MM.1S (cell line): ENCODE measurements at regions not wholly inside any gene's neighbourhood (a gene's known extent, or its start where the extent isn't known, plus 50 kb on each side); places are given as distances from the start of the nearest gene placed in this dataset.

Source experiments
- DNase-seq: peaks from one replicate; pipeline ENCODE4 v3.0.0-alpha.2; 2015
- H2AFZ ChIP-seq: fragments of 300-600 bp; sonication (generic); 2 replicates; pipeline ENCODE4 v1.6.0; 2016; ENCODE audit warnings: antibody characterized with exemption, low read length
- H3F3A ChIP-seq: fragments of 300-600 bp; sonication (generic); 2 replicates; pipeline ENCODE4 v1.6.1; 2016; ENCODE audit warnings: mild to moderate bottlenecking, antibody characterized with exemption, low read length, moderate library complexity, mixed read lengths; ENCODE audit not compliant: insufficient read depth
- H3K27ac ChIP-seq: fragments of 300-600 bp; sonication (generic); 2 replicates; pipeline ENCODE4 v1.5.1; 2016; ENCODE audit warnings: mild to moderate bottlenecking, low read length
- H3K27me3 ChIP-seq: fragments of 300-600 bp; sonication (generic); replicated peaks from 2 replicates; pipeline ENCODE4 v1.6.0; 2016; ENCODE audit warnings: low read length; ENCODE audit not compliant: insufficient read depth
- H3K36me3 ChIP-seq: fragments of 300-600 bp; sonication (generic); replicated peaks from 2 replicates; pipeline ENCODE4 v1.6.1; 2016; ENCODE audit warnings: mild to moderate bottlenecking, low read length, mixed read lengths; ENCODE audit not compliant: insufficient read depth
- H3K4me1 ChIP-seq: fragments of 300-600 bp; sonication (generic); 2 replicates; pipeline ENCODE4 v1.6.1; 2016; ENCODE audit warnings: low read length, mixed read lengths
- H3K4me2 ChIP-seq: fragments of 300-600 bp; sonication (generic); 2 replicates; pipeline ENCODE4 v1.6.0; 2016; ENCODE audit warnings: low read depth, low read length
- H3K4me3 ChIP-seq: fragments of 300-600 bp; sonication (generic); 2 replicates; pipeline ENCODE4 v1.5.1; 2016; ENCODE audit warnings: low read length, mixed read lengths
- H3K79me2 ChIP-seq: fragments of 300-600 bp; sonication (generic); 2 replicates; pipeline ENCODE4 v1.6.1; 2016; ENCODE audit warnings: mixed run types, low read length, mixed read lengths
- H3K9ac ChIP-seq: fragments of 300-600 bp; sonication (generic); 2 replicates; pipeline ENCODE4 v1.6.1; 2016; ENCODE audit warnings: low read length, mixed read lengths
- H3K9me2 ChIP-seq: fragments of 300-600 bp; sonication (generic); replicated peaks from 2 replicates; pipeline ENCODE4 v1.6.1; 2016; ENCODE audit warnings: mild to moderate bottlenecking, low read length, mixed read lengths; ENCODE audit not compliant: insufficient read depth
- H3K9me3 ChIP-seq: fragments of 300-600 bp; sonication (generic); replicated peaks from 2 replicates; pipeline ENCODE4 v1.6.1; 2016; ENCODE audit warnings: mild to moderate bottlenecking, low read length, mixed read lengths; ENCODE audit not compliant: insufficient read depth
- H4K20me1 ChIP-seq: fragments of 300-600 bp; sonication (generic); 2 replicates; pipeline ENCODE4 v1.6.1; 2016; ENCODE audit warnings: mild to moderate bottlenecking, low read length, moderate library complexity, mixed read lengths; ENCODE audit not compliant: insufficient read depth
- EZH2 ChIP-seq: fragments of 300-600 bp; sonication (generic); optimal IDR thresholded peaks from 2 replicates; pipeline ENCODE3; 2017; ENCODE audit warnings: low read depth, mild to moderate bottlenecking, antibody characterized with exemption, low read length, mixed read lengths
- EZH2phosphoT487 ChIP-seq: fragments of 300-600 bp; sonication (generic); IDR thresholded peaks from 2 replicates; pipeline ENCODE4 v1.6.1; 2018; ENCODE audit warnings: antibody characterized with exemption, low read length
- TF ChIP-seq, protein P1 (sequence below): fragments of 300-600 bp; sonication (generic); IDR thresholded peaks from 2 replicates; pipeline ENCODE4 v1.5.1; 2016; ENCODE audit warnings: antibody characterized with exemption, low read length, mixed read lengths

DNA sequence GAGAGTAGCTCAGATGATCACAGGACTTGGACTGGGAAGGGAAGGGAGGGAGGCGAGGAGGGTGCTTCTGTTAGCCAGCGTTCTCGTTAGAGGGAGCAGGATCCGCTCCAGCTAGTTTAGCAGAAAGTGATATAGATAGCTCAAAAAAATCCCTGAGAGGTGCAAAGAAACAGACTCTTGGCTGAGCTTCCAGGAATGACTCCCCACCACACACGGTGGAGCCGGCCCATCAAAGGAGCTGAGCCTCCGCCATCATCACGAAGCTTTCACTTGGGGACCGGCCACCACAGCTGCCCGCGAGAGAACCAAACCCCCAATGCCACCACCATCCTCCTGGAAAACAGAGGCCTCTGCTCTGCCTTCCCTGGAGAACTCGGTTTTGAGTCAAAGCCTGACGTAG is 124.6 kb upstream of the BCL2L14 start:
- no peak overlapping the region for H3K27ac ChIP-seq
- H4K20me1 ChIP-seq = no peaks in the 10 kb centered on the region

DNA sequence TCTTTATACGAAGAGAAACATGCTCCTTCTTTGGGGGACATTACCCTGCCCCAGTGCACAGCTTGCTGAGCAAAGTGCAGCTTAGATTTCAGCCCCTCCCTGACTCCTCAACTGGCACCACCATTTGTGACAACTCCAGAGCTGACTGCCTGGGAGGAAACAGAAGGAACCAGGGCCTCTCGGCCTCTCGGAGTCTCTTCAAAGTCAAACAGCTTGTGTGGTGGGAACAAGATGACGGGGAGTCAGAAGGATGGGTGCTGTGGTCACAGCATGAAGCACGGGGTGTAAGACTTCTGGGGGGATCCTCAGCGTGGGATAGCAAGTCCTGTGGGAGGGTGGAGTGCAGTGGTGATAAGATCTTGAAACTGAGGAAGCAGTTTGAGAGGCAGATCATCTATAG is 123.5 kb upstream of the BCL2L14 start:
- Histone ChIP-seq H2AFZ (no peak overlapping the region), H4K20me1 (no peaks in the 10 kb centered on the region), H3K27me3 (no peaks in the 10 kb centered on the region), H3F3A (no peaks in the 10 kb centered on the region), H3K4me3 (no peak overlapping the region), H3K36me3 (no peaks in the 10 kb centered on the region), H3K9me2 (no peaks in the 10 kb centered on the region), H3K27ac (no peak overlapping the region), H3K4me2 (no peak overlapping the region), H3K9me3 (no peaks in the 10 kb centered on the region), H3K79me2 (no peaks in the 10 kb centered on the region), H3K4me1 (no peaks in the 10 kb centered on the region), H3K9ac (no peak overlapping the region)
- no peak for DNase-seq
- TF ChIP-seq, protein P1, sequence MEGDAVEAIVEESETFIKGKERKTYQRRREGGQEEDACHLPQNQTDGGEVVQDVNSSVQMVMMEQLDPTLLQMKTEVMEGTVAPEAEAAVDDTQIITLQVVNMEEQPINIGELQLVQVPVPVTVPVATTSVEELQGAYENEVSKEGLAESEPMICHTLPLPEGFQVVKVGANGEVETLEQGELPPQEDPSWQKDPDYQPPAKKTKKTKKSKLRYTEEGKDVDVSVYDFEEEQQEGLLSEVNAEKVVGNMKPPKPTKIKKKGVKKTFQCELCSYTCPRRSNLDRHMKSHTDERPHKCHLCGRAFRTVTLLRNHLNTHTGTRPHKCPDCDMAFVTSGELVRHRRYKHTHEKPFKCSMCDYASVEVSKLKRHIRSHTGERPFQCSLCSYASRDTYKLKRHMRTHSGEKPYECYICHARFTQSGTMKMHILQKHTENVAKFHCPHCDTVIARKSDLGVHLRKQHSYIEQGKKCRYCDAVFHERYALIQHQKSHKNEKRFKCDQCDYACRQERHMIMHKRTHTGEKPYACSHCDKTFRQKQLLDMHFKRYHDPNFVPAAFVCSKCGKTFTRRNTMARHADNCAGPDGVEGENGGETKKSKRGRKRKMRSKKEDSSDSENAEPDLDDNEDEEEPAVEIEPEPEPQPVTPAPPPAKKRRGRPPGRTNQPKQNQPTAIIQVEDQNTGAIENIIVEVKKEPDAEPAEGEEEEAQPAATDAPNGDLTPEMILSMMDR = no peak
- TF ChIP-seq EZH2 (no peak), EZH2phosphoT487 (no peak)

More for the DNA sequence above, 124.6 kb upstream of the BCL2L14 start:
- no peaks in the 10 kb centered on the region for H3K4me1 ChIP-seq
- no peaks in the 10 kb centered on the region for H3F3A ChIP-seq
- no peak overlapping the region for H3K9ac ChIP-seq
- no peaks in the 10 kb centered on the region for H3K36me3 ChIP-seq
- no peak for DNase-seq
- no peaks in the 10 kb centered on the region for H3K27me3 ChIP-seq
- H3K9me3 ChIP-seq = no peaks in the 10 kb centered on the region
- no peak overlapping the region for H2AFZ ChIP-seq
- no peaks in the 10 kb centered on the region for H3K9me2 ChIP-seq
- H3K4me2 ChIP-seq = no peak overlapping the region
- no peak overlapping the region for H3K4me3 ChIP-seq
- TF ChIP-seq EZH2phosphoT487 (no peak), EZH2 (no peak)
- TF ChIP-seq, protein P1 = no peak
- H3K79me2 ChIP-seq = no peaks in the 10 kb centered on the region

DNA sequence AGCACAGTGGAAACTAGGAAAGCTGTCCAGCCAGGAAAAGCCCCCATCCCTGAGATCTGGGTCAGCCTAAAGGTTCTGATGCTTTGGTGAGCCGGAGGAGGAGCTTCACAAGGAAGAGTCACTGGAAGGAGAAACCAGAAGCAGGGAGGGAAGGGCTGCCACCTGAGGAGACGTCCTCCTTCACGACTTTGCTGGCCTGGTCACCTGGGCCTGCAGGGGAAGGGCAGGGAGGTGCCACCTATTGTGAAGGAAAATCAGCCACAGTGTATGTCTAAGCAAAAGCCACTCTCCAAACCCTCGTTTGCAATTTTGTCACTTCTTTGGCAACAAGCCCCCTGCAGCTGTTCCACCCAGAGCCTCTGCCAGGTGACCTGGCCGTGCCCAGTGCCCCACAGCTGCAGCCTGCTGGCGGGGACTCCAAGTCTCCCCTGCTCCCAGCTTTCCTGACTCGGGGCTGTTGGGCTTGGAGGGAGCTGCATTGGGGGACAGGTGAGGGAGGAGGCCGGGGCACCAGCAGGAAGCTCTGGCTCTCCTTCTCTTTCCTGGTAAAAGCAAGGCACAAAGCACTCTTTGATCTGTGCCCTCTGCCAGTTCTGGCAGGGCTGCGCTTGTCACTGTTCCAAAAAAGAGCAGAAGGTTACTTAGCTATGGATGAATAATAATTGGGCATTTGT is 120.9 kb upstream of the BCL2L14 start:
- Histone ChIP-seq H3K79me2 (no peaks in the 10 kb centered on the region), H3K27me3 (no peaks in the 10 kb centered on the region), H3K27ac (no peak overlapping the region), H3K9ac (no peak overlapping the region), H3K9me3 (no peaks in the 10 kb centered on the region), H4K20me1 (no peaks in the 10 kb centered on the region), H3F3A (no peaks in the 10 kb centered on the region), H3K36me3 (no peaks in the 10 kb centered on the region), H3K9me2 (no peaks in the 10 kb centered on the region), H3K4me3 (no peak overlapping the region), H3K4me1 (peaks cover 12% of the 10 kb centered on the region), H2AFZ (no peak overlapping the region), H3K4me2 (no peak overlapping the region)
- TF ChIP-seq EZH2 (no peak), EZH2phosphoT487 (no peak)
- TF ChIP-seq, protein P1 = no peak
- DNase-seq = no peak
